ENCODE measurements at regions not wholly inside any gene's neighbourhood (a gene's known extent, or its start where the extent isn't known, plus 50 kb on each side); places are given as distances from the start of the nearest gene placed in this dataset.

DNA sequence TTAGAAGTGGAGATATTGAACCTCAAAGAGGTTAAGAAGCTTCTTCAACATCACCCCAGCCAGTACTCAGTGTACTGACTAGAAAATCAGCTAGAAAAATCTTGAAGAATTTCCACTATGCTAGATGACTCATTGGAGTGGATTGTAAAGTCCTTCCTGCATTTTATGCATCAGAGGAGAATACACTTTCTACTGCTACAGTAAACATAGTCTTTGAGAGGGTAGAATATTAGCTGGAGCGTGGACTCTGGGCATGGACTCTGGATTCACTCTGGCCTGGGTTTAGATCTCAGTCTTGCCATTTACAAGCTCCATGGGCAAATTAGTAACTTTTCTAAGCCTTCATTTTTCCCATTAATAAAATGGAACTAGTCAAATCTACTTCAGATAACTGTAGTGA lies 215.9 kb downstream of the IRS1 start (continued):
- TF ChIP-seq, protein P1, sequence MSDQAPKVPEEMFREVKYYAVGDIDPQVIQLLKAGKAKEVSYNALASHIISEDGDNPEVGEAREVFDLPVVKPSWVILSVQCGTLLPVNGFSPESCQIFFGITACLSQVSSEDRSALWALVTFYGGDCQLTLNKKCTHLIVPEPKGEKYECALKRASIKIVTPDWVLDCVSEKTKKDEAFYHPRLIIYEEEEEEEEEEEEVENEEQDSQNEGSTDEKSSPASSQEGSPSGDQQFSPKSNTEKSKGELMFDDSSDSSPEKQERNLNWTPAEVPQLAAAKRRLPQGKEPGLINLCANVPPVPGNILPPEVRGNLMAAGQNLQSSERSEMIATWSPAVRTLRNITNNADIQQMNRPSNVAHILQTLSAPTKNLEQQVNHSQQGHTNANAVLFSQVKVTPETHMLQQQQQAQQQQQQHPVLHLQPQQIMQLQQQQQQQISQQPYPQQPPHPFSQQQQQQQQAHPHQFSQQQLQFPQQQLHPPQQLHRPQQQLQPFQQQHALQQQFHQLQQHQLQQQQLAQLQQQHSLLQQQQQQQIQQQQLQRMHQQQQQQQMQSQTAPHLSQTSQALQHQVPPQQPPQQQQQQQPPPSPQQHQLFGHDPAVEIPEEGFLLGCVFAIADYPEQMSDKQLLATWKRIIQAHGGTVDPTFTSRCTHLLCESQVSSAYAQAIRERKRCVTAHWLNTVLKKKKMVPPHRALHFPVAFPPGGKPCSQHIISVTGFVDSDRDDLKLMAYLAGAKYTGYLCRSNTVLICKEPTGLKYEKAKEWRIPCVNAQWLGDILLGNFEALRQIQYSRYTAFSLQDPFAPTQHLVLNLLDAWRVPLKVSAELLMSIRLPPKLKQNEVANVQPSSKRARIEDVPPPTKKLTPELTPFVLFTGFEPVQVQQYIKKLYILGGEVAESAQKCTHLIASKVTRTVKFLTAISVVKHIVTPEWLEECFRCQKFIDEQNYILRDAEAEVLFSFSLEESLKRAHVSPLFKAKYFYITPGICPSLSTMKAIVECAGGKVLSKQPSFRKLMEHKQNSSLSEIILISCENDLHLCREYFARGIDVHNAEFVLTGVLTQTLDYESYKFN (CRISPR knock-in tag; conservative IDR thresholded peaks at IDR 0.05) = peak; percentile 93
- 0 out of 2 replicates have a peak, but pooled peaks have one; percentile 23 for TF ChIP-seq KDM4B (CRISPR knock-in tag; IDR thresholded peaks at IDR 0.05)
- TF ChIP-seq, protein P2, sequence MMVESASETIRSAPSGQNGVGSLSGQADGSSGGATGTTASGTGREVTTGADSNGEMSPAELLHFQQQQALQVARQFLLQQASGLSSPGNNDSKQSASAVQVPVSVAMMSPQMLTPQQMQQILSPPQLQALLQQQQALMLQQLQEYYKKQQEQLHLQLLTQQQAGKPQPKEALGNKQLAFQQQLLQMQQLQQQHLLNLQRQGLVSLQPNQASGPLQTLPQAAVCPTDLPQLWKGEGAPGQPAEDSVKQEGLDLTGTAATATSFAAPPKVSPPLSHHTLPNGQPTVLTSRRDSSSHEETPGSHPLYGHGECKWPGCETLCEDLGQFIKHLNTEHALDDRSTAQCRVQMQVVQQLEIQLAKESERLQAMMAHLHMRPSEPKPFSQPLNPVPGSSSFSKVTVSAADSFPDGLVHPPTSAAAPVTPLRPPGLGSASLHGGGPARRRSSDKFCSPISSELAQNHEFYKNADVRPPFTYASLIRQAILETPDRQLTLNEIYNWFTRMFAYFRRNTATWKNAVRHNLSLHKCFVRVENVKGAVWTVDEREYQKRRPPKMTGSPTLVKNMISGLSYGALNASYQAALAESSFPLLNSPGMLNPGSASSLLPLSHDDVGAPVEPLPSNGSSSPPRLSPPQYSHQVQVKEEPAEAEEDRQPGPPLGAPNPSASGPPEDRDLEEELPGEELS (CRISPR knock-in tag; IDR thresholded peaks at IDR 0.05) = peak; percentile 81
- TF ChIP-seq MAZ (IDR thresholded peaks at IDR 0.05; ENCODE audit: borderline replicate concordance, low read depth, low read length) = no peak
- no peak for TF ChIP-seq MAZ (CRISPR knock-in tag; IDR thresholded peaks at IDR 0.05; ENCODE audit: low read depth)
- TF ChIP-seq, protein P3, sequence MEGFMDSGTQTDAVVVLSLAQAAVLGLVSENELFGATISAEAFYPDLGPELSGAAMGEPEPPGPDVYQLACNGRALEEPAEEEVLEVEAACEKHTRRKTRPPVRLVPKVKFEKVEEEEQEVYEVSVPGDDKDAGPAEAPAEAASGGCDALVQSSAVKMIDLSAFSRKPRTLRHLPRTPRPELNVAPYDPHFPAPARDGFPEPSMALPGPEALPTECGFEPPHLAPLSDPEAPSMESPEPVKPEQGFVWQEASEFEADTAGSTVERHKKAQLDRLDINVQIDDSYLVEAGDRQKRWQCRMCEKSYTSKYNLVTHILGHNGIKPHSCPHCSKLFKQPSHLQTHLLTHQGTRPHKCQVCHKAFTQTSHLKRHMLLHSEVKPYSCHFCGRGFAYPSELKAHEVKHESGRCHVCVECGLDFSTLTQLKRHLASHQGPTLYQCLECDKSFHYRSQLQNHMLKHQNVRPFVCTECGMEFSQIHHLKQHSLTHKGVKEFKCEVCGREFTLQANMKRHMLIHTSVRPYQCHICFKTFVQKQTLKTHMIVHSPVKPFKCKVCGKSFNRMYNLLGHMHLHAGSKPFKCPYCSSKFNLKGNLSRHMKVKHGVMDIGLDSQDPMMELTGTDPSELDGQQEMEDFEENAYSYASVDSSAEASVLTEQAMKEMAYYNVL (CRISPR knock-in tag; IDR thresholded peaks at IDR 0.05; ENCODE audit: borderline replicate concordance) = peak; percentile 52; the same call in 1 of the 2 replicates
- TF ChIP-seq DNMT3B (CRISPR knock-in tag; conservative IDR thresholded peaks at IDR 0.05) = peak; percentile 74; the same call in 1 of the 2 replicates
- TF ChIP-seq ZNF451 (CRISPR knock-in tag; IDR thresholded peaks at IDR 0.05) = no peak
- TF ChIP-seq AHR (CRISPR knock-in tag; IDR thresholded peaks at IDR 0.05) = no peak
- peak; percentile 96 for TF ChIP-seq FOSL1 (CRISPR knock-in tag; IDR thresholded peaks at IDR 0.05; ENCODE audit: borderline replicate concordance)
- TF ChIP-seq ZNF724P (CRISPR knock-in tag; IDR thresholded peaks at IDR 0.05; ENCODE audit: borderline replicate concordance) = no peak
- no peak for TF ChIP-seq TOE1 (CRISPR knock-in tag; IDR thresholded peaks at IDR 0.05)
- TF ChIP-seq JUN (CRISPR knock-in tag; IDR thresholded peaks at IDR 0.05) = peak; percentile 91
- TF ChIP-seq ZNF264 (CRISPR knock-in tag; IDR thresholded peaks at IDR 0.05) = peak; percentile 74
- no peak for TF ChIP-seq NR2C2 (CRISPR knock-in tag; IDR thresholded peaks at IDR 0.05; ENCODE audit: borderline replicate concordance)
- peak; percentile 76 for TF ChIP-seq CREM (IDR thresholded peaks at IDR 0.05)
- no peak for TF ChIP-seq CREM (CRISPR knock-in tag; IDR thresholded peaks at IDR 0.05)
- TF ChIP-seq, protein P4, sequence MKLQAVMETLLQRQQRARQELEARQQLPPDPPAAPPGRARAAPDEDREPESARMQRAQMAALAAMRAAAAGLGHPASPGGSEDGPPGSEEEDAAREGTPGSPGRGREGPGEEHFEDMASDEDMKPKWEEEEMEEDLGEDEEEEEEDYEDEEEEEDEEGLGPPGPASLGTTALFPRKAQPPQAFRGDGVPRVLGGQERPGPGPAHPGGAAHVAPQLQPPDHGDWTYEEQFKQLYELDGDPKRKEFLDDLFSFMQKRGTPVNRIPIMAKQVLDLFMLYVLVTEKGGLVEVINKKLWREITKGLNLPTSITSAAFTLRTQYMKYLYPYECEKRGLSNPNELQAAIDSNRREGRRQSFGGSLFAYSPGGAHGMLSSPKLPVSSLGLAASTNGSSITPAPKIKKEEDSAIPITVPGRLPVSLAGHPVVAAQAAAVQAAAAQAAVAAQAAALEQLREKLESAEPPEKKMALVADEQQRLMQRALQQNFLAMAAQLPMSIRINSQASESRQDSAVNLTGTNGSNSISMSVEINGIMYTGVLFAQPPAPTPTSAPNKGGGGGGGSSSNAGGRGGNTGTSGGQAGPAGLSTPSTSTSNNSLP (IDR thresholded peaks at IDR 0.05; ENCODE audit: low read depth, low read length) = peak; percentile 81
- no peak for TF ChIP-seq RARG (CRISPR knock-in tag; IDR thresholded peaks at IDR 0.05; ENCODE audit: low read depth)
